ENCODE measurements at regions not wholly inside any gene's neighbourhood (a gene's known extent, or its start where the extent isn't known, plus 50 kb on each side); places are given as distances from the start of the nearest gene placed in this dataset.

DNA sequence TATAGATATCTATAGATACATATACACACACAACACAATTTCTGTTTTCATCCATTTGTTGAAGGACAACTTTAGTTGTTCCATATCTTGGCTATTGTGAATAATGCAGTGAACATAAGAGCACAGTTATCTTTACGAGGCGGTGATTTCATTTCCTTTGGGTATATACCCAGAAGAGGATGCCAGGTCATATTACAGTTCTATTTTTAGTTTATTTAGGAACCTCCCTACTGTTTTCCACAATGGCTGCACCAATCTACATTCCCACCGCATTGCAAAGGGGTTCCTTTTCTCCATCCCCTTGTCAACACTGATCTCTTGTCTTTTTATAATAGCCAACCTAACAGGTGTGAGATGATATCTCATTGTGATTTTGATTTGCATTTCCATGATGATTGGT lies 143.4 kb upstream of the ARHGAP5 start:
- H3K18ac ChIP-seq (ENCODE audit: low read length), result no peak overlapping the region
- H4K91ac ChIP-seq (ENCODE audit: low read depth, low read length), result no peak overlapping the region
- no peak overlapping the region for H3K9ac ChIP-seq (ENCODE audit: low read length)
- no peak overlapping the region for H3K4me2 ChIP-seq (ENCODE audit: low read length)
- H3K9me3 ChIP-seq (ENCODE audit: insufficient read depth, low read depth, low read length), result no peaks in the 10 kb centered on the region
- H4K12ac ChIP-seq (ENCODE audit: low read depth, low read length), result no peak overlapping the region
- H3K4me3 ChIP-seq (ENCODE audit: low read depth, low read length), result no peak overlapping the region
- no peak overlapping the region for H2BK120ac ChIP-seq (ENCODE audit: insufficient read depth, low read length, poor library complexity)
- H2AFZ ChIP-seq (ENCODE audit: insufficient read depth, low read length, poor library complexity), result no peak overlapping the region
- no peaks in the 10 kb centered on the region for H3K36me3 ChIP-seq (ENCODE audit: control insufficient read depth in 1 of 2, insufficient read depth in 2 of 2, low read length in 2 of 2)
- H2BK5ac ChIP-seq (ENCODE audit: low read depth, low read length, poor library complexity), result no peak overlapping the region
- no peak overlapping the region for H2AK5ac ChIP-seq (ENCODE audit: low read length)
- peaks cover 3% of the 10 kb centered on the region for H3K79me1 ChIP-seq (ENCODE audit: low read length)
- no peaks in the 10 kb centered on the region for H3K27me3 ChIP-seq (ENCODE audit: insufficient read depth, low read length)
- H3K27ac ChIP-seq (ENCODE audit: low read depth, low read length), result no peak overlapping the region
- no peak for DNase-seq
- no peak overlapping the region for H4K8ac ChIP-seq (ENCODE audit: low read depth, low read length)
- H2BK12ac ChIP-seq (ENCODE audit: low read length), result no peak overlapping the region
- H3K23ac ChIP-seq (ENCODE audit: low read length), result no peak overlapping the region
- H3K79me2 ChIP-seq (ENCODE audit: control insufficient read depth, insufficient read depth, low read length, poor library complexity), result no peaks in the 10 kb centered on the region
- no peak overlapping the region for H3K4ac ChIP-seq (ENCODE audit: low read depth, low read length)
- no peak overlapping the region for H3K14ac ChIP-seq (ENCODE audit: low read length)
- WGBS (ENCODE audit: extremely low coverage, insufficient coverage, insufficient read length), result no CpG with 5 or more reads among the region's 3 CpGs
- peaks cover 4 to 5% of the 10 kb centered on the region in 2 experiments for H3K4me1 ChIP-seq (ENCODE audit: control insufficient read depth in 1 of 2, insufficient read depth in 2 of 2, low read length in 2 of 2)

DNA sequence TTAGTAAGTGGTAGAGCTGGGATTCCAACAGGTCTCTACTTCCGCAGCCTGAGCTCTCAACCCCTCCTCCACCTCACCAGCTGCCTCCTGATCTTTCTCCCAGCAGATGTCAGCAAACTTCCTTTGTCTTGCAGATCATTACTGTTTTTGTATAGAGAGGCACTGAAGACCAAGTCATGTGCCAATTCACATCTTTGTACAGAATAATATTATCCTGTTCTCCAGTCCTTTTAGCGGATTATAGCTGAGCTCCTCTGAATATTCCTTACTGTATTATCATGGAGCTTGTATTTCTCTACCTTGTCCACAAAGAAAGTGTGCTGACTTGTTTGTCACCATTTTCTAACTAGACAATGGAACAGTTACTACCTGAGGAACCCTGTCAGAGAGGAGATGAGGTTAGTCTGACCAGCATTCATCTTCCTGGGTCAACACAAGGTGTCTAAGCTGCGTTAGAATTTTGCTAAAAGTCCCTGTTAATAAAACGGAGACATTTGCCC lies 142.3 kb upstream of the ARHGAP5 start:
- Histone ChIP-seq H3K14ac (ENCODE audit: low read length) (no peak overlapping the region), H4K8ac (ENCODE audit: low read depth, low read length) (no peak overlapping the region), H2BK120ac (ENCODE audit: insufficient read depth, low read length, poor library complexity) (no peak overlapping the region), H3K27ac (ENCODE audit: low read depth, low read length) (no peak overlapping the region), H2AK5ac (ENCODE audit: low read length) (no peak overlapping the region), H3K79me1 (ENCODE audit: low read length) (peaks cover 3% of the 10 kb centered on the region), H4K91ac (ENCODE audit: low read depth, low read length) (no peak overlapping the region), H3K27me3 (ENCODE audit: insufficient read depth, low read length) (no peaks in the 10 kb centered on the region), H3K9me3 (ENCODE audit: insufficient read depth, low read depth, low read length) (no peaks in the 10 kb centered on the region), H4K12ac (ENCODE audit: low read depth, low read length) (no peak overlapping the region), H3K4me1 (ENCODE audit: control insufficient read depth in 1 of 2, insufficient read depth in 2 of 2, low read length in 2 of 2) (peaks cover 4 to 5% of the 10 kb centered on the region in 2 experiments), H3K4ac (ENCODE audit: low read depth, low read length) (no peak overlapping the region), H2BK5ac (ENCODE audit: low read depth, low read length, poor library complexity) (peak overlapping the region; percentile 27), H3K23ac (ENCODE audit: low read length) (no peak overlapping the region), H3K36me3 (ENCODE audit: control insufficient read depth in 1 of 2, insufficient read depth in 2 of 2, low read length in 2 of 2) (no peaks in the 10 kb centered on the region), H3K9ac (ENCODE audit: low read length) (no peak overlapping the region), H3K4me3 (ENCODE audit: low read depth, low read length) (no peak overlapping the region), H2AFZ (ENCODE audit: insufficient read depth, low read length, poor library complexity) (no peak overlapping the region), H3K79me2 (ENCODE audit: control insufficient read depth, insufficient read depth, low read length, poor library complexity) (no peaks in the 10 kb centered on the region), H3K4me2 (ENCODE audit: low read length) (no peak overlapping the region), H2BK12ac (ENCODE audit: low read length) (peak overlapping the region; percentile 61), H3K18ac (ENCODE audit: low read length) (no peak overlapping the region)
- DNase-seq, result peak; percentile 47 to 65
- WGBS (ENCODE audit: extremely low coverage, insufficient coverage, insufficient read length), result no CpG with 5 or more reads among the region's 4 CpGs

DNA sequence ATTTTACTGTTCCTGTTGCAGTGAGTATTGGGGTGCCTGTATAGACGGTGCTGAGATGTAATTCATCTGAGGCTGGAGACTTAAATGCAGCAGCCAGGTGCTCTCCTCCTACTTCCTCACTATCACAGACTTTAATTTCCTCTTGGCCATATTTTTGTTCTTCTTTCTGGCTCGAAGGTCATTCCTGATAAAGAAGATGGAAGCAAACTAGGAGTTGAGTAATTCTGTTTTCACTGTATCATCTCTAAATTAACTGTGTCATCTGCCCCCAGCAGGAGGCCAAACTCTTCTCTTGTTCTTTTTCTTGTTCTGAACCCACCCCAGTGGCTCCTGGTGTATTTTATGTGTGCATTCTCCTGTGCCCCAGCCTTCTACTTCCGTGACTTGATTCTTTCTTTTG lies 141.7 kb upstream of the ARHGAP5 start:
- no peaks in the 10 kb centered on the region for H3K27me3 ChIP-seq (ENCODE audit: insufficient read depth, low read length)
- no peak overlapping the region for H4K12ac ChIP-seq (ENCODE audit: low read depth, low read length)
- no peaks in the 10 kb centered on the region for H3K9me3 ChIP-seq (ENCODE audit: insufficient read depth, low read depth, low read length)
- H3K4me1 ChIP-seq (ENCODE audit: control insufficient read depth in 1 of 2, insufficient read depth in 2 of 2, low read length in 2 of 2), result peaks cover 4 to 5% of the 10 kb centered on the region in 2 experiments
- H3K14ac ChIP-seq (ENCODE audit: low read length), result no peak overlapping the region
- peak overlapping the region; percentile 5 for H2BK12ac ChIP-seq (ENCODE audit: low read length)
- peaks cover 3% of the 10 kb centered on the region for H3K79me1 ChIP-seq (ENCODE audit: low read length)
- no CpG with 5 or more reads among the region's 3 CpGs for WGBS (ENCODE audit: extremely low coverage, insufficient coverage, insufficient read length)
- H3K9ac ChIP-seq (ENCODE audit: low read length), result no peak overlapping the region
- H3K27ac ChIP-seq (ENCODE audit: low read depth, low read length), result no peak overlapping the region
- H3K4me2 ChIP-seq (ENCODE audit: low read length), result no peak overlapping the region
- no peak overlapping the region for H3K4me3 ChIP-seq (ENCODE audit: low read depth, low read length)
- no peak overlapping the region for H3K4ac ChIP-seq (ENCODE audit: low read depth, low read length)
- peak in 1 of 2 donors; percentile 24 for DNase-seq
- H4K8ac ChIP-seq (ENCODE audit: low read depth, low read length), result no peak overlapping the region
- no peak overlapping the region for H2AK5ac ChIP-seq (ENCODE audit: low read length)
- H4K91ac ChIP-seq (ENCODE audit: low read depth, low read length), result peak overlapping the region; percentile 23
- H2BK5ac ChIP-seq (ENCODE audit: low read depth, low read length, poor library complexity), result no peak overlapping the region
- H3K18ac ChIP-seq (ENCODE audit: low read length), result no peak overlapping the region
- no peaks in the 10 kb centered on the region for H3K79me2 ChIP-seq (ENCODE audit: control insufficient read depth, insufficient read depth, low read length, poor library complexity)
- no peak overlapping the region for H2AFZ ChIP-seq (ENCODE audit: insufficient read depth, low read length, poor library complexity)
- no peak overlapping the region for H3K23ac ChIP-seq (ENCODE audit: low read length)
- H2BK120ac ChIP-seq (ENCODE audit: insufficient read depth, low read length, poor library complexity), result peak overlapping the region; percentile 29
- H3K36me3 ChIP-seq (ENCODE audit: control insufficient read depth in 1 of 2, insufficient read depth in 2 of 2, low read length in 2 of 2), result no peaks in the 10 kb centered on the region

DNA sequence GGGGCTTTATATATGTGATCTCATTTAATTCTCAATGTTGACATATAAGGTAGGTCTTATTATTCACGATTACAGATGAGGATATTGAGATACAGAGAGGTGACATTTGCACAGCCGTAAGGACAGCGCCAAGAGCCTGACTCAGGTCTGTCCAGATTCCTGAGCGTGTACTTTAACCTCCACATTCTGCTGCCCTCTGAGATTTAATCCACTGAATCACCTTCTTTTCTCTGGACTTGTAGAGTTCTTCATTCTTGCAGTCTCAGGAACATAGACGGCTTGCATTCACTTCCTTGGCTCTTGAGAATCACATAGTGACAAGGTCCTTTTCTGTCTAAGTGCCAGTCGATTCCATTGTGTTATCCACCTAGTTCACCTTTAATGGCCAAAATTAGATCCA lies 141.0 kb upstream of the ARHGAP5 start:
- H3K14ac ChIP-seq (ENCODE audit: low read length), result no peak overlapping the region
- no peak overlapping the region for H3K4me2 ChIP-seq (ENCODE audit: low read length)
- no peak overlapping the region for H2BK120ac ChIP-seq (ENCODE audit: insufficient read depth, low read length, poor library complexity)
- H4K91ac ChIP-seq (ENCODE audit: low read depth, low read length), result no peak overlapping the region
- H3K18ac ChIP-seq (ENCODE audit: low read length), result no peak overlapping the region
- no peak overlapping the region for H4K12ac ChIP-seq (ENCODE audit: low read depth, low read length)
- no peak overlapping the region for H3K23ac ChIP-seq (ENCODE audit: low read length)
- H3K36me3 ChIP-seq (ENCODE audit: control insufficient read depth in 1 of 2, insufficient read depth in 2 of 2, low read length in 2 of 2), result no peaks in the 10 kb centered on the region
- peaks cover 3% of the 10 kb centered on the region for H3K79me1 ChIP-seq (ENCODE audit: low read length)
- H3K79me2 ChIP-seq (ENCODE audit: control insufficient read depth, insufficient read depth, low read length, poor library complexity), result no peaks in the 10 kb centered on the region
- H3K4me1 ChIP-seq (ENCODE audit: control insufficient read depth in 1 of 2, insufficient read depth in 2 of 2, low read length in 2 of 2), result peaks cover 4 to 5% of the 10 kb centered on the region in 2 experiments
- H3K9me3 ChIP-seq (ENCODE audit: insufficient read depth, low read depth, low read length), result no peaks in the 10 kb centered on the region
- no peaks in the 10 kb centered on the region for H3K27me3 ChIP-seq (ENCODE audit: insufficient read depth, low read length)
- H2BK12ac ChIP-seq (ENCODE audit: low read length), result no peak overlapping the region
- no peak overlapping the region for H3K4me3 ChIP-seq (ENCODE audit: low read depth, low read length)
- no peak overlapping the region for H3K4ac ChIP-seq (ENCODE audit: low read depth, low read length)
- H2BK5ac ChIP-seq (ENCODE audit: low read depth, low read length, poor library complexity), result no peak overlapping the region
- no peak overlapping the region for H2AK5ac ChIP-seq (ENCODE audit: low read length)
- no peak overlapping the region for H3K9ac ChIP-seq (ENCODE audit: low read length)
- H4K8ac ChIP-seq (ENCODE audit: low read depth, low read length), result no peak overlapping the region
- DNase-seq, result peak; percentile 77 to 82
- H3K27ac ChIP-seq (ENCODE audit: low read depth, low read length), result no peak overlapping the region
- no peak overlapping the region for H2AFZ ChIP-seq (ENCODE audit: insufficient read depth, low read length, poor library complexity)
- no CpG with 5 or more reads among the region's 6 CpGs for WGBS (ENCODE audit: extremely low coverage, insufficient coverage, insufficient read length)
